Activated gamma-delta T cell treated with anti-CD3 and anti-CD28 coated beads, Interleukin-2, amount 50 U/mL, for 16 hours (primary cell): ENCODE measurements at regions not wholly inside any gene's neighbourhood (a gene's known extent, or its start where the extent isn't known, plus 50 kb on each side); places are given as distances from the start of the nearest gene placed in this dataset.

ENCODE experiments used
- DNase-seq: peaks from one replicate; pipeline ENCODE4 v3.0.0-alpha.2; 2020; ENCODE audit warnings: low read depth

DNA sequence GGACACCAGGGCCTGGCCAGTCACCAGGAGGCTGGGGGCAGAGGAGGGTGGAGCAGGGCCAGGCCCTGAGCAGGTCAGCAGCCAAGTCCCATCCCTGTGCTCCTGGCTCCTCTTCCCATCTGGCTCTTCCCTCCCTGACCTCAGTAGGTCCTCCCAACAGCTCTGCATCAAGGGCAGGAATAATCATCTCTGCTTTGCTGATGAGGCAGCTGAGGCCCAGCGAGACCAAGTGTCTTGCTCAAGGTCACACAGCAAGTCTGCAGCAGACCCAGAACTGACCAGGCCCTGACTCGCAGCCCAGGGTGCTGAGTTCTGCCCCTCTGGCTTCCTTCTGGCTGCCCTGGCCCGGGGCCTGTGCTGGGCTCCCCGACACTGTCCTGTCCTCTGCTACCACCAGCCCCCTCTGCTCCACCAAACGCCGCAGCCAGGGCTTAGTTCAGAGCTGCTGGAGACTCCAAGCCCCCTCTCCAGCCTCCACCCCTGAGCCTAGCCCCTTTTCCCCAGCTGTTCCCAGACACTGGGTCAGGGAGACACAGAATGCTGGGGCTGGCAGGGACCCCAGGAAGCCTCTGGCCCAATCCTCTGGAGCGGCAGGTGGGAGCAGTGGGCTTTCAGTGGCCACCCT, 224.9 kb downstream of the PTPRU start:
- no peak for DNase-seq

DNA sequence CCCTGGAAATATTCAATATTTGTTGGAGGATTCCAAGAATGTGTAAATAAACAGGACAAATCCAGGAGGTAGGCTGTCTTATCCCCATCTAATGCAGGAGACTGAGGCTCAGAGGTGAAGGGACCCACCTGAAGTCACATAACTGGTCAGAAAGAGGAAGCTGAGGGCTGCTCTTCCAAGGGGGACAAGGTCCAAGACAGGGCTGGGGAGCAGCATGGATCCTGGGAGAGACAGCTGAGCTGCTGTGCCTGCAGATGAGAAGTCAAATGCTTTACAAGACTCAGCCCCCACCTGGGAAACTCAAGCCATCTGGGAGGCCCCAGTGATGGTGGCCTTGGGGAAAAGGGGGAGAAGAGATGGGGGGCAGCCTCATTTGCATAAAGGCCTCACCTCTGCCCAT, 224.4 kb downstream of the PTPRU start:
- DNase-seq = no peak

DNA sequence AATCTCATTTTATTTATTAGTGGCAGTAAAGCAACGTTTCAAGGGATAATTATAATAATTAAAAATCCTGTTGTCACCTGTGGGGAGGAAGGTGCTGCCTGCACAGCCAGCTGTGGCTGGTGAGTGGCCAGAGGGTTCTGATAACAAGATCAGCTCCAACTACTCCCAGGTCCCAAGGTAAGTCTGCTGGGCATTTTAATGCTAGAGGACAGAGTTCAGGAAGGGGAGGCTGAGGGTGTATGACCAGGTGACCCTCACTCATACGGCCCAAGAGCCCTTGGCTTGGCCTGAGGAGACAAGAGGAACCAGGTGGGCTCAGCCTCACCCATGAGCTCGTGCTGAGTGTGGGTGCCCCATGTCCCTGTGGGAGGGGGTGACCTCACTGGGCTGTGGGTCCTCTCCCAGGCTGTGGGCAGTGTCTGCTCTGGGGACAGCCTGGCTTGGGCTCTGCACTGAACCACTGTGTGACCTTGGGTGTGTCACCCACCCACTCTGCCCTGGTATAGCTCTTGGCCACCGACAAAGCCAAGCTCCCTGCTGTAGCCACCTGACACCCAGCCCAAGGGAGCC, 223.8 kb downstream of the PTPRU start:
- no peak for DNase-seq

DNA sequence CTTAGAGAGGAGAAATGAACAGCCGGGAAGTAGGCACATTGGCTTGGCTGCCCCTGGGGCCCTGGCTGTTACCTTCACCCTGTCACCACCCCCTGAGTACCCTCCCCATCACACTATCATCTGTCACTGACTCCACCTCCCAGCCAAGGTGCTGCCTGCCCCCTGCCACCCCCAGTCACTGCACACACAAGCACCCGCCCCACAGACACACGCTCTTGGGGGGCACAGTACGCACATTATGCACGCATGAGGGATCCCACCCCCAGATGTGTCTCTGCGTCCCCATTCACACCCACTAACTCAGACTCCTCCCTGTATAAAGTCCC, 223.3 kb downstream of the PTPRU start:
- no peak for DNase-seq

DNA sequence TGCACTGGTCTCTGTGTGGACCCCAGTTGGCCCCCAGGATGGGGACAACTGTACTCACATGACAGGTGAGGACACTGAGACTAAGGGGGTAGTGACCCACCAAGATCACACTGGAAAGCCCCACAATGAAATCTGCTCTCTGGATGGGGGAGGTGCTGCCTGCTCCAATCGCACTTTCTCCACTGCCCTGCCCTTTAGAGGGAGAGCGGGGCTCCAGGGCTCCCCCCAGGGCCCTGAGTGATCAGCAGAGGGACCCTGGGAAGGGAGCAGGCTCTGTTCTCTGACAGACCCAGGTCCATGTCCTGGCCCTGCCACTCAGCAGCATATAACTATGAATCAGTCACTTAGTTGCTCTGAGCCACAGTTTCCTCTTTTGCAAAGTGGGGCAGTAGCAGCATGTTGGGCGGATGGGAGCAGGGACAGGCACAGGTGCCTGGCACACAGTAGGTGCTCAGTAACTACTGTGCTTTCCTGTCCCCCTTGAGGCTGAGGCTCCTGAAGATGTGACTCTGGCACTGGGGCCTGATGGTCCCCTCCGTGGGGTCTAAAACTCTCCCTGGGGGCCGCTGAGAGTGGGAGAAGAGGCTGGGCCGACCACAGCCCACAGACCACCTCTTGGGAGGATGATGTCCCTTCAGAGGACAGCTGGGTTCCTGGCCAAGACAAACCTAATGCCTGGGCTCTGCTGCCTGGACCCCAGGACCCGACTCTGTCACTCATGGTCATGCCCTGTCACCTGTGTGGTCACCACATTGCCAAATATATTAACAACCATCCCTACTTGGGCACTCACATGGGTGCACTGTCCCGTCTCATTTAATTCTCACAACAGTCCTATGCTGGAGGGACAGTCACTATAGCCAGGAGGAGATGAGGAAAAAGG, 222.7 kb downstream of the PTPRU start:
- DNase-seq = no peak

DNA sequence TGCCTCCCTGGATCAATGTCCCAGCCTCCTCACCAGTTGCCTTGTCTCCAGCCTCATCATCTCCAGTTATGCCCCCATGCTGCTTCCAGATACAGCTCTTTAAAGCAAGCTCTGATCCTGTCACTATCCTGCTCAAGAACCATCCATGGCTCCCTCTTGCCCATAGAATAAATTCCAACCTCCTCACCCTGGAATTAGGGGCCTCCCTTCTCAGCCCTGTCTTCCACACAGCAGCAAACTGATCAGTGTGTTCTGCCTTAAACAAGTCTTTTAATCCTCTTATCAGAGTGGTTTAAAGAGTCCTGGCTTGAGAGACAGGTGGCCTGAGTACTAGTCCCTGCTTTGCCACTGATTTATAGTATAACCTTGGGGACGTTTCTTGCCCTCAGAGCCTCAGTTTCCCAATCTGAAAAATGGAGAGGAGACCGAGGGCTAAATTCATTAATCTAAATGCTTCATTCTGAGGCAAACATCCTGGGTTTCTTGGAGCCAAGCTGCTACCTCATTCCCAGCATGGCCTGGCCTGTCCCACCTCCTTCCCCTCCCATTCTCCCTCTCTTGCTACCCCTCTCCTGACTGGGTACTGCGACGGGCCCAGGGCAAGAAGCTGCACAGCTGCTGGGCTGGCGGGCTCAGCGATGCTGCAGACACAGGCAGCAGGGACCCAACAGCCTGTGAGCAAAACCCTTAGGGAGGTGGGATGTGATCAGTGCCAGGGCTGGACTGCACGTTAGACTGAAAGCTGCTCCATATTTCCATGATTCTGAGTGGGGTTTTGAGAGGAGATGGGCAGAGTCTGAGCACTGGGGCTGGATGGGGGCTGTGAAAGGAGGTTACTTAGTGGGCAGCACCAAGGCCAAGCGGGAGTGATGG, 221.4 kb downstream of the PTPRU start:
- no peak for DNase-seq

DNA sequence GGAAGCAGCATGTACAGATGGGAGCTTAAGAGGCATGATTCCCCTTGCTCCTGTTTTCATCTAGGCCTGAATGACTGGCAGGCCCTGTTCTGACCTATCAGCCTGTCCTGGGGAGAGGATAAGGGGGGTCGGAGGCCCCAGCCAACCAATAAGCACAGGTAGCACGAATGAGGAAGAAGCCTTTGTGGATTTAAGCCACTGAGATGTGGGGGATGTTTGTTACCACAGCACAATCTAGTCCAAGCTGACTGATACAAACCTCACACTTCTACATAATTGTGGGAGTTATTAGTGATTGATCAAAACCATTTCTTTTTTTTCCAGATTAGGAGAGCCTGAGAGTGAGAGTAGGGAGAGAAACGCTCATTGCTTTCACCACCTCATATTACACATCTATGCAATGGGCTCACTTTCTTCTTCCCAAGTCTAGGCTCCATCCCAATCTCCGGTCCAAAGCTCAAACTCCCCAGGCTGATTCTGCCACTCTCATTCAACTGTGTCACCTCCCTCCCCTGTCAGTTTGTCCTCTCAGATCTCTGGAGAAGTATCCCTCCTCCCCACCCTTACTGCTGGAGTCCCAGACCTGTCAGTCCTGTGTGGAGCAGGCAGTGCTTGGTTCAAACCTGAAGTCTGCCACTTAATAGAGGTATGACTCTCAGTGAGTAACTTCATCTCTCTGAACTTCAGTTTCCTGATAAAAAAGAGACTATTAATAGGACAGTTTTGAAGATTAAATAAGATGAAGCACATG, 220.5 kb downstream of the PTPRU start:
- DNase-seq = no peak

DNA sequence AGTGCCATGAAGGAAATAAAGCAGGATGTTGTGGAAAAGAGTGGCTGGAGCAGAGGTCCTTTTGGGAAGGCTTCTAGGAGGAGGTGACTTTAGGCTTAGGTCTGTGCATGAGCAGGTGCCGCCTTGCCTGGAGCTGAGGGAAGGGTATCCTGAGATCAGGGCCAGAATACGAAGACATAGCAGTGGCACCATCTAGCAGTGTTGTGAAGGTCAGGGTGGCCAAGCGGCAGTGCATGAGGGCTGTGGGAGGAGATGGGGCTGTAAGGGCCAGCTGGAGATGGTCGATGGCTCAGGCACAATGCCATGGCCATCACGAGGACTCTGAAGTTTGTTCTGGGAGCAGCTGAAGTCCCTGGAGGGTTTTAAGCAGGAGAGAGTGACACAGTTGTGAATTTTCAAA, 219.5 kb downstream of the PTPRU start:
- DNase-seq = no peak

DNA sequence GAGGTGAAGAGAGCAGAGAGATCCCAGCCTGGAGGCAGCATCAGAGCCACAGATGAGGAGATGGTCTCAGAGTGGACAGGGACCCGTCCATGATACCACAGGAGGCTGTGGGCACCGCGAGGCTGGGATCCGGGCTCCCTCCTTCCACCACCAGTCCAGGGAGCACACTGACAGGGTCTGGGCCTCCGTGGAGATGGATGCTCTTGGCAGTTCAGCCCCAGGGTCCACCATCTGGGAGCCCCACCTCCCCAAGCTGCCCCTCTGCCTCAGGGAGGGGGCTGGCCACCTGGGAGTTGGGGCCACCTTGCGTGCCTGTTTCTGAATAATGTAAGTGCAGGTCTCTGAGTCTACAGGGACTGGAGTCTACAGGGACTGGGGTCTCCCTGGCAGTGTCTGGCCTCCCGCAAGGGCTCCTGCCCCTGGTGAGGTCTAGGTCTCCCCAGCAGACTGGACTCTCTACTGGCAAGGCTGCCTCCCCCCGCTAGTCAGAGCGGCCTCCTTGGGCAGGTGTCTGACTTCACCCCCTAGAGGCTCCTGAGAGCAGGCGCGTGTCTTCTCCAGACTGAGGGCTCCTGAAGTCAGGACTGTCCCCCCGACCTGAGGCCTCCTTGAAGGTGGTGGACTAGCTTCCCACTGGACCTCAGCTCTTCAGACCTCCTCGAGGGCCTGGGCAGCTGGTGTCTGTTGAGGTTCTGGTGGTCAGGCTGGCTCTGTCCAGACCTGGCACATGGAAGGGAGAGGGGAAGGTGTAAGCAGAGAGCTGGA, 218.5 kb downstream of the PTPRU start:
- no peak for DNase-seq

DNA sequence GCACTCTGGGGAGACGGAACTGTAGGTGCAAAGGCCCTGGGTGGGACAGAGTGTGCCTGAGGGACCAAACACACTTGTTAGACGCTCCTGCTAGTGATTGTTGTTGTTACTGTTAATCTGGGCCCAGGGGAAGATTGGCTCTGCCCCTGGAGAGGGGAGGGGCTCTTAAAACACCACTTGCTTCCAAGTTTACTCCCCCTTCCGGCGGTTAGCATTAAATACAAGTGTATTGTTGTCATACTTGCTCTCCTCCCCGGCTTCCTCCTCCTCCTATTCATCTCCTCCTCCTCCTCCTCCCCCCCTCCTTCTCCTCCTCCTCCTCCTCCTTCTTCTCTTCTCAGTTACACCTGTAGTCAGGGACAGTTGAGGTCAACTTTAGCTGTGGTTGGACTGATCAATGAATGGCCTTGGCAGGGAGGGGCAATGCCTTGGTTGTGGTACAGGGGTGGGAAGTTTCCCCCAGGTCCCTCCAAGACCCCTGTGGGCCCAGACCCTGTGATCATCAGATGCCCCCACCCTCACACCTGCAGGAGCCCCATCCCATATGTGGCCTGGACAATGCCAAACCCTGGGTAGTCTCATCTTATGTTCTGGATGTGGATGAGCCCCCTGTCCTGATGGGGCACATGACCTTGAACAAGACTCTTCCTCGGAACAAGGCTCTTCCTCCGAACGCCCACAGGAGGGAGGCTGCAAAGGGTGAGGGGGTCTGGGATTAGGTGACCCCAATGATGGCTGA, 217.3 kb downstream of the PTPRU start:
- DNase-seq = no peak

DNA sequence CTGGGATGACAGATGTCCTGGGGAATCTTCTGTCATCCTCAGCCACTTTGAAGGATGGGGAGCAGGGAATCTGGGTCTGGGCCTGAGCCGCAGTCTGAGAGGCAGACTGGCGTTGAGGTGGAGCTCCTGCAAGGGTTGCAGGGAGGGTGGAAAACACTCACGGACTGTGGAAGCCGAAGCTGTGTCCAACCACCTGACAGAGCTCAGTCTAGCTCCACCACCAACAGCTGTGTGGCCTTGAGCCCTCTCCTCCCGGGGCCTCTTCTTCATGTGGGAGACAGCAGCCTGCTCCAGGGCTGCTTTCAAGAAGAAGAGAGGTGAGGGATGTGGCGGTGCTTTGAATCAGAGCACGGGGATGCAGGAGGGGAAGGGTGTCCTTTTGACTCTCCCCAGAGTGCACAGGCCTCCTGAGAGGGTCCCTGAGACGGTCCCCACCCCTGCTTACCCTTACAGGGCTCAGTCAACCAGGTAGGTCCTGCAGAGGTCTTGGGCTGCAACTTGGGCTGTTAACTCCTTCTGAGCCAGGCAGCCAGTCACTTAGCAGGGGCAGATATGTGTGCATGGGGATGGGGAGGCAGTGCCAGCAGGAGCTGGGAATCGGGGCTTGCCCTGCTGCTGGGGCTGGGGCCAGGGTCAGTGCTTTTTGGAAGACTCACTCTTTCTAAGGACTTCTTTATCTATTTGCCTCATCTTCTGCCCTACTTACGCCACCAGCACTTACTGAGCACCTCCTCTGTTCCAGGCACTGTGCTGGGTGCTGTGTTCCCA, 216.3 kb downstream of the PTPRU start:
- no peak for DNase-seq

DNA sequence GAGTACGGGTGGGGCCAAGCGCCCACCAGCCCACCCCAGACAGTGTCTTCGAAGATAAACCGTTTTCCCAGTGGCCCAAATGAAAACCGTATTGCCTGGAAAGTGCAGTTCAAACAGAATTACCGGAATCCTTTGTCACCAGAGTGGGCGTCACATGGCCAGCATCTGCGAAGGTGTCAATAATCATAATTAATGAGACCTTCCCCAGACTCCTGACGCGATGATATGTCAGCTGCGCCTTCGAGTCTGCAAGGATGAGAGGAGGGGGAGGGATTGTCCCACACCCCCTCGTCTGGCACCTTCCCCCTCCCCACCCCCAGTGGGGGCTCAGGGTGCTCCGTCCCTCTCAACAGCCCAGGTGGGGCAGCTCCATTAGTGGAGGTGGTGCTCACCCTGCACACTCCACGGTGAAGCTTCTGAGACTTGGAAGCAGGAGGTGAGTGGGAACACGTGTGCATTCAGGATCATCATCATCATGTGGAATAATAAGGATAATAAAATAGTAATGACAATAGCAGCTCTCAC, 215.1 kb downstream of the PTPRU start:
- DNase-seq = no peak

DNA sequence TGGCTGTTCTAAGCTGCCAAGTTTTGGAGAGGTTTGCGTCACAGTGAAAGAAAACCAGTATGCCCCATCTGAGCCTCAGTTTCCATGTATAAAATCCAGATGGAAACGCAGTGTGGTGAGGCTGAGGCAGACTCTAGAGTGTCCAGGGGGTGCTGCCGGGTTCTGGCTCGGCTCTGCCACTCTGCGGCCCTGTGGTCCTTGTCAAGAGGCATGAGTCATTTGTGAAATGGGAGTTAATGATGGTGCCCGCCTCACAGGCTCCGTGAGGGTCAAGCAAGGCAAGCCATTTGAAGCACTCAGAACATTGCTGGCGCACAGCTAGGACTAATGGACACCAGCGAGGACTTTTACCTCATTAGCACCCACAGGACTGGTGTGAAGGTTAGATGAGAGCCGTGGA, 214.3 kb downstream of the PTPRU start:
- DNase-seq = no peak

DNA sequence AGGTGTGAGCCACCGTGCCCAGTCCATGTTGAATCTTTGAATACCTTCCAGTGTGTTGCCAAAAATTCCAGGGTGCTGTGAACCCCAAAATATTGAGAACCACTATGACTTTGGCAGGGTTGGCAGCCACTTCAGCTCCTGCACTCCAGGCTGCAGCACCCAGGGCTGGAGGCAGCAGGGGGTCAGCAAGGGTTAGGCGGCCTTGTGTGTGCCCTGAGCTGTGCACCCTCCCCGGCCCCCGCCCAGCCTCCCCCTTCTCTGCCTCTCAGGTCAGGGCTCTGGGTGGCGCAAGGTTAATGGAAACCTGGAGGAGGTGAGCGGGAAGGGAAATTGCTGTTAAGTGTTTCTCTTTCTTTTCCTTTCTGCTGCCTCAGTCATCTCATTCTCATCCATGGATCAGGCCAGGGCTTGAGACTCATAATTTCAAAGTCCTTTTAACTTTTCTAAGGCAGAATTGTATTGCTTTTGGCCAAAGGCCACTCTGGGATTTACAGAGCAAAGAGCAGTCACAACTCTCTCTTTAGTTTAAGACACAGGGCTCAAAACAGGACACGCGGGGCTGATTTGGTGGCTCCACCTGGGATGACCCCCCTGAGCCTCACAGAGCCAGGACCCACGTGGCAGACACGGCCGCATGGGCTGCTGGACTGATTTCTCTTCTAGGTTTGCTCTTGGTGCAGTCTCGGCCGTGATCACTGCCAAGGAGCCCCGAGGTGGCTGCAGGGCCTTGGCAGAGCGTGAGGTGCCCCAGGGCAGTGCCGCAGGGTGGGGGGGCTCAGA, 212.3 kb downstream of the PTPRU start:
- DNase-seq = no peak

DNA sequence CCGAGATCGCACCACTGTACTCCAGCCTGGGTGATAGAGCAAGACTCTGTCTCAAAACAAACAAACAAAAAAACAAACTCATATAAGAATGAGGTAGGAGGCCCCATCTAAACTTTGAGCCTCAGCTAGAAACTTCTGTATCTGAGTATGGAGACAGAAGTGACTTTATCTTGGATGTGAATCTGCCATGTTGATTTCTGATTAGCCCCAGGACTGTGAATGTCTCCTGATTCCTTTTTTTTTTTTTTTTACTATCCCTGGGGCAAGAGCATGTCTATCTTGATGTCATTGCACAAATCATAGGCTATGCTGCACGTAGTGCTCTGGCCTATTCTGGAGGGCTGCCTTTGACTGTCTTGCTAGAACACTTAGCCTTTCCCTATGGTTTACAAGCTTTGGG, 211.0 kb downstream of the PTPRU start:
- DNase-seq = no peak

DNA sequence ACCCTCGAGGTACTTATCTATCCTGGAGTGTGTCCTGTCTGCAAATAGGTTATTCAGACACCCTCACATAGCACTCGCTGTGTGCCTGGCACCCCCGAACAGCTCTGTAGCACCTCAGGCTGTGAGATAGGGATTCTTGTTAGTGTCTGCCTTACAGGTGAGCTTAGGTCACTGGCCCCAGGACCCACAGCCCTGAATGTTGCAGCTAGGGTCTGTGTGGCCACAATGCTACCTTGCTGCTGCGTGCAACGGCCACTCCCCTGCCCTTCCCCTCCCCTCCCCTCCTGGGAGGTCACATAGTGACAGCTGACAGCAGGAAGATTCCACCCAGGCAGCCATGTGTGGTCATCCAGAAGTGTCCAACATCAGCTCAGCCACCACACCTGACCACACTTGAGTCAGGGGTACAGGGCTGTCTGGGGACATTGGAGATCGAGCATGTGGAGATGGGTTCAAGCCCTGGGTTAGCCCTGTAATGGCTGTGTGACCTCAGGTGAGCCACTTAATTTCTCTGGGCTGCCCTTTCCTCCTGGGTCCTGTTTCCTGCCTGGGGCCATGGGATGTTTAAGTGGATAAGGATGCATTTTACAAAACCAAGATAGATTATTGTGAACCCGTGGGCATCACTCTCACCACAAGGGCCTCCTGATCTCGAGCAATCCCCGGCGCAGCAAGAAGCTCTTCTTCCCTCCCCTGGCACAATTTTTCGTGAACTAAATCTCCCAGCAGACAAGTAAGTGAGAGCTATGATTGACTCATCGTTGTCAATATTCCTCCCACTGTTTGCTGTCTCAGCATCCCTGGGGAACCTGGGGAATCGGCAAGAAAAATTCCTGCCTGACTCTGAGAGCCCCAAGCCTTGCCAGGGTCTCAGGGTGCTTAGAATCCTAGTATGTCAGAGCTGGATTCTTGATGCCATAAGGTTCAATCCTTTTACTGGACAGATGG, 208.7 kb downstream of the PTPRU start:
- DNase-seq = no peak

DNA sequence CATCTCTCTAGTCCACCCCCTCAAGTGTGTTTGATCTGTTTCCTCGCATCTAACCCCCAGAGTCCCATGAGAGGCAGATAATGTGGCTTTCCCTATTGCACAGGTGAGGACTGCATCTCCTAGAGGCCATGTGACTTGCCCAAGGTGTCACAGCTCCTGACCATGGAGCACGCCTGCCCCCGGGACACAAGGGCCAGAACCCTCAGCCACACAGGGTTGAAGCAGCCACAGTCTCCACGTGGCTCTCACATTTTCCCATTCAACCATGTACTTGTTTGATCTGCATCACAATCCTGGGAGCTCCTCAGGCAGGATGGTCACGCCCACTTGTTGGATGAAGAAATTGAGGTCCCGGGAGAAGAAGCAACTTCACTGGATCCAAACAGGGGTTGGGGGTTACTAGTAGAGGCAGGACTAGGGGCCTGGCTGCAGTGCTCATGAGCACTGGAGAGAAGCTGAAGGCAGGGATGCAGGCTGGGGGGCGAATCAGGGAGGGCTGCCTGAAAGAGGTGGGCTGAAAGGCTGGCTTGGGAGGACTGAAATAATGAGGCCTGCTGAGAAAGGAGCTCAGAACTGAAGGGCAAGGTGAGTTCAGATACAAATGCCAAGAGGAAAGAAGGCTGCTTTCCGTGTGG, 207.9 kb downstream of the PTPRU start:
- no peak for DNase-seq
